NCI-H82 treated with DMSO at 0.1 percent for 48 hours (cell line): ENCODE measurements at regions not wholly inside any gene's neighbourhood (a gene's known extent, or its start where the extent isn't known, plus 50 kb on each side); places are given as distances from the start of the nearest gene placed in this dataset.

Experiments
- DNase-seq: peaks from one replicate; lab custom pipeline; 2025; ENCODE audit not compliant: unreplicated experiment; lab: John Stamatoyannopoulos, UW

- no peak for DNase-seq
These were observed 62.9 kb upstream of the IL17B start for GRCh38 chr5:149441986-149442385.

- no peak for DNase-seq
These were observed 62.2 kb upstream of the IL17B start for GRCh38 chr5:149441194-149441753.

GRCh38 chr5:149439899-149440542 is 60.9 kb upstream of the IL17B start:
- DNase-seq = peak; percentile 74

GRCh38 chr5:149438711-149439132 is 59.6 kb upstream of the IL17B start:
- DNase-seq = no peak

GRCh38 chr5:149438281-149438680 is 59.2 kb upstream of the IL17B start:
- DNase-seq = no peak

GRCh38 chr5:149437391-149438040 is 58.4 kb upstream of the IL17B start:
- no peak for DNase-seq

- DNase-seq = no peak
These were observed 56.6 kb upstream of the IL17B start for GRCh38 chr5:149435660-149436059.

- DNase-seq = no peak
These were observed 55.9 kb upstream of the IL17B start for GRCh38 chr5:149435015-149435376.

- DNase-seq = peak; percentile 35
These were observed 55.3 kb upstream of the IL17B start for GRCh38 chr5:149434162-149435014.

GRCh38 chr5:149433524-149434131 is 54.5 kb upstream of the IL17B start:
- no peak for DNase-seq

- no peak for DNase-seq
These were observed 53.9 kb upstream of the IL17B start for GRCh38 chr5:149432911-149433401.

GRCh38 chr5:149432376-149432775 is 53.3 kb upstream of the IL17B start:
- DNase-seq = no peak

GRCh38 chr5:149429839-149430721 is 51.0 kb upstream of the IL17B start:
- DNase-seq = no peak
